ENCODE measurements at regions not wholly inside any gene's neighbourhood (a gene's known extent, or its start where the extent isn't known, plus 50 kb on each side); places are given as distances from the start of the nearest gene placed in this dataset.
"Not testable (repeated sequence)": the region's sequence is repeated elsewhere in the genome, so short reads cannot be mapped to it uniquely, and the experiment has no call there.

- Histone ChIP-seq H3K4me1 (ENCODE audit: insufficient read depth, low read length, poor library complexity, severe bottlenecking) (no peaks in the 10 kb centered on the region), H3K9me2 (ENCODE audit: insufficient read depth, low read length) (no peaks in the 10 kb centered on the region), H3K9me3 (ENCODE audit: low read length) (no peaks in the 10 kb centered on the region), H3K36me3 (ENCODE audit: insufficient read depth, low read length) (no peaks in the 10 kb centered on the region), H3K4me2 (ENCODE audit: low read length) (no peak overlapping the region), H3K27ac (ENCODE audit: low read depth, low read length, poor library complexity, severe bottlenecking) (no peak overlapping the region), H3K79me2 (ENCODE audit: insufficient read depth, low read depth, low read length) (no peaks in the 10 kb centered on the region), H2AFZ (ENCODE audit: low read length) (no peak overlapping the region), H3K4me3 (ENCODE audit: low read depth, low read length, poor library complexity, severe bottlenecking) (no peak overlapping the region), H4K20me1 (ENCODE audit: insufficient read depth, low read length) (no peaks in the 10 kb centered on the region)
- no peak for DNase-seq (ENCODE audit: low spot score)
- no peak for TF ChIP-seq CTCF (conservative IDR thresholded peaks at IDR 0.05; ENCODE audit: low read length)
- TF ChIP-seq EZH2phosphoT487 (IDR thresholded peaks at IDR 0.05; ENCODE audit: borderline replicate concordance, low read depth, low read length), result no peak
- intact Hi-C loops (cut with micrococcal nuclease; ENCODE audit: unreplicated experiment), result no loop called here
- BruUV-seq (replicated peaks), result no TSS peak
- CTCF ChIA-PET (ENCODE audit: unreplicated experiment), result no interaction called here
- POLR2A ChIA-PET, result no interaction called here
Observed at GRCh38 chr3:125693887-125694286, 98.6 kb upstream of the OSBPL11 start.

- Histone ChIP-seq H3K4me1 (ENCODE audit: insufficient read depth, low read length, poor library complexity, severe bottlenecking) (no peaks in the 10 kb centered on the region), H3K9me2 (ENCODE audit: insufficient read depth, low read length) (no peaks in the 10 kb centered on the region), H3K9me3 (ENCODE audit: low read length) (no peaks in the 10 kb centered on the region), H4K20me1 (ENCODE audit: insufficient read depth, low read length) (no peaks in the 10 kb centered on the region), H3K4me2 (ENCODE audit: low read length) (no peak overlapping the region), H3K4me3 (ENCODE audit: low read depth, low read length, poor library complexity, severe bottlenecking) (no peak overlapping the region), H3K36me3 (ENCODE audit: insufficient read depth, low read length) (no peaks in the 10 kb centered on the region), H3K27ac (ENCODE audit: low read depth, low read length, poor library complexity, severe bottlenecking) (no peak overlapping the region), H3K79me2 (ENCODE audit: insufficient read depth, low read depth, low read length) (no peaks in the 10 kb centered on the region), H2AFZ (ENCODE audit: low read length) (no peak overlapping the region)
- intact Hi-C loops (cut with micrococcal nuclease; ENCODE audit: unreplicated experiment), result no loop called here
- CTCF ChIA-PET (ENCODE audit: unreplicated experiment), result no interaction called here
- POLR2A ChIA-PET, result no interaction called here
- BruUV-seq (replicated peaks), result no TSS peak
- no peak for DNase-seq (ENCODE audit: low spot score)
- TF ChIP-seq CTCF (conservative IDR thresholded peaks at IDR 0.05; ENCODE audit: low read length) (no peak), EZH2phosphoT487 (IDR thresholded peaks at IDR 0.05; ENCODE audit: borderline replicate concordance, low read depth, low read length) (no peak)
Observed at GRCh38 chr3:125694761-125695294, 99.5 kb upstream of the OSBPL11 start.

GRCh38 chr3:125695688-125696087, 100.4 kb upstream of the OSBPL11 start:
- intact Hi-C loops (cut with micrococcal nuclease; ENCODE audit: unreplicated experiment), result no loop called here
- Histone ChIP-seq H3K9me2 (ENCODE audit: insufficient read depth, low read length) (no peaks in the 10 kb centered on the region), H3K4me3 (ENCODE audit: low read depth, low read length, poor library complexity, severe bottlenecking) (no peak overlapping the region), H3K4me2 (ENCODE audit: low read length) (no peak overlapping the region), H3K36me3 (ENCODE audit: insufficient read depth, low read length) (no peaks in the 10 kb centered on the region), H3K27ac (ENCODE audit: low read depth, low read length, poor library complexity, severe bottlenecking) (no peak overlapping the region), H3K9me3 (ENCODE audit: low read length) (no peaks in the 10 kb centered on the region), H3K79me2 (ENCODE audit: insufficient read depth, low read depth, low read length) (no peaks in the 10 kb centered on the region), H3K4me1 (ENCODE audit: insufficient read depth, low read length, poor library complexity, severe bottlenecking) (no peaks in the 10 kb centered on the region), H2AFZ (ENCODE audit: low read length) (no peak overlapping the region), H4K20me1 (ENCODE audit: insufficient read depth, low read length) (no peaks in the 10 kb centered on the region)
- TF ChIP-seq EZH2phosphoT487 (IDR thresholded peaks at IDR 0.05; ENCODE audit: borderline replicate concordance, low read depth, low read length) (no peak), CTCF (conservative IDR thresholded peaks at IDR 0.05; ENCODE audit: low read length) (no peak)
- no TSS peak for BruUV-seq (replicated peaks)
- CTCF ChIA-PET (ENCODE audit: unreplicated experiment), result no interaction called here
- no peak for DNase-seq (ENCODE audit: low spot score)
- POLR2A ChIA-PET, result interaction anchor here (0.6 kb wide), 1 partner anchor 138 kb away, joined by 5 read pairs; no protein-coding TSS in a partner anchor

GRCh38 chr3:125697126-125697525, 101.8 kb upstream of the OSBPL11 start:
- CTCF ChIA-PET (ENCODE audit: unreplicated experiment); POLR2A ChIA-PET; H3K4me1 ChIP-seq (ENCODE audit: insufficient read depth, low read length, poor library complexity, severe bottlenecking); H3K27ac ChIP-seq (ENCODE audit: low read depth, low read length, poor library complexity, severe bottlenecking); H3K79me2 ChIP-seq (ENCODE audit: insufficient read depth, low read depth, low read length); DNase-seq (ENCODE audit: low spot score); H2AFZ ChIP-seq (ENCODE audit: low read length); BruUV-seq (replicated peaks); H3K9me2 ChIP-seq (ENCODE audit: insufficient read depth, low read length); H4K20me1 ChIP-seq (ENCODE audit: insufficient read depth, low read length); H3K9me3 ChIP-seq (ENCODE audit: low read length); intact Hi-C loops (cut with micrococcal nuclease; ENCODE audit: unreplicated experiment); H3K4me3 ChIP-seq (ENCODE audit: low read depth, low read length, poor library complexity, severe bottlenecking); H3K36me3 ChIP-seq (ENCODE audit: insufficient read depth, low read length); H3K4me2 ChIP-seq (ENCODE audit: low read length): not testable (repeated sequence)
